Spinal cord (tissue), 9 donors: ENCODE measurements at regions not wholly inside any gene's neighbourhood (a gene's known extent, or its start where the extent isn't known, plus 50 kb on each side); places are given as distances from the start of the nearest gene placed in this dataset.
"Not testable (repeated sequence)": the region's sequence is repeated elsewhere in the genome, so short reads cannot be mapped to it uniquely, and the experiment has no call there.

Experiments
- DNase-seq, 6 donors: peaks; one replicate each; pipeline versions ENCODE4 v3.0.0 to v3.0.0-alpha.2; 2013 to 2015; ENCODE audit warnings: low spot score in 6 of 6, low read depth in 4 of 6
- H3K27ac ChIP-seq: one replicate; pipeline ENCODE4 v1.5.1; 2013; ENCODE audit warnings: low read depth, low read length, control low read depth
- H3K27me3 ChIP-seq: one replicate; pipeline ENCODE4 v1.6.1; 2013; ENCODE audit warnings: low read length; ENCODE audit not compliant: control insufficient read depth, insufficient read depth
- H3K36me3 ChIP-seq: one replicate; pipeline ENCODE4 v1.6.1; 2013; ENCODE audit warnings: low read length; ENCODE audit not compliant: control insufficient read depth, insufficient read depth
- H3K4me1 ChIP-seq: one replicate; pipeline ENCODE4 v1.6.1; 2013; ENCODE audit warnings: low read length; ENCODE audit not compliant: control insufficient read depth, insufficient read depth
- H3K4me3 ChIP-seq: one replicate; pipeline ENCODE4 v1.5.1; 2013; ENCODE audit warnings: low read depth, low read length, control low read depth
- H3K9me3 ChIP-seq: one replicate; pipeline ENCODE4 v1.6.1; 2013; ENCODE audit warnings: low read length; ENCODE audit not compliant: control insufficient read depth, insufficient read depth
- WGBS: methylation state at CpG from one replicate; pipeline ENCODE4 v1.1.5; 2013; ENCODE audit warnings: missing lambda C conversion rate; ENCODE audit not compliant: insufficient coverage; 5-methylcytosine and 5-hydroxymethylcytosine counted together
- donor health status: healthy.

GRCh38 chr15:38829086-38829485 is 264.5 kb upstream of the RASGRP1 start:
- no CpG with 5 or more reads among the region's 1 CpG for WGBS
- no peak for DNase-seq
- H3K36me3 ChIP-seq: no peaks in the 10 kb centered on the region
- H3K9me3 ChIP-seq: no peaks in the 10 kb centered on the region
- H3K27me3 ChIP-seq: no peaks in the 10 kb centered on the region
- H3K4me1 ChIP-seq: no peaks in the 10 kb centered on the region
- H3K27ac ChIP-seq: no peak overlapping the region
- no peak overlapping the region for H3K4me3 ChIP-seq

GRCh38 chr15:38842226-38842625 is 277.6 kb upstream of the RASGRP1 start:
- peaks cover 2% of the 10 kb centered on the region for H3K4me1 ChIP-seq
- H3K27me3 ChIP-seq: peaks cover 2% of the 10 kb centered on the region
- no CpG with 5 or more reads among the region's 1 CpG for WGBS
- DNase-seq: no peak
- no peak overlapping the region for H3K4me3 ChIP-seq
- H3K36me3 ChIP-seq: no peaks in the 10 kb centered on the region
- no peaks in the 10 kb centered on the region for H3K9me3 ChIP-seq
- H3K27ac ChIP-seq: no peak overlapping the region

- H3K27ac ChIP-seq: no peak overlapping the region
- no peak overlapping the region for H3K4me3 ChIP-seq
- DNase-seq: peak in 2 of 6 donors; percentile 14 to 57
- H3K27me3 ChIP-seq: peaks cover 2% of the 10 kb centered on the region
- no peaks in the 10 kb centered on the region for H3K36me3 ChIP-seq
- H3K9me3 ChIP-seq: no peaks in the 10 kb centered on the region
- WGBS: no CpG with 5 or more reads among the region's 3 CpGs
- peaks cover 2% of the 10 kb centered on the region for H3K4me1 ChIP-seq
These were observed 278.5 kb upstream of the RASGRP1 start for GRCh38 chr15:38843051-38843501.

GRCh38 chr15:38843736-38844590 is 279.3 kb upstream of the RASGRP1 start:
- peaks cover 2% of the 10 kb centered on the region for H3K4me1 ChIP-seq
- no peak overlapping the region for H3K27ac ChIP-seq
- no peaks in the 10 kb centered on the region for H3K36me3 ChIP-seq
- DNase-seq: no peak
- no peak overlapping the region for H3K4me3 ChIP-seq
- 87% methylated on average over 3 of the region's 10 CpGs for WGBS
- H3K27me3 ChIP-seq: peaks cover 2% of the 10 kb centered on the region
- H3K9me3 ChIP-seq: no peaks in the 10 kb centered on the region

- WGBS: no CpG with 5 or more reads among the region's 1 CpG
- Histone ChIP-seq H3K4me3 (no peak overlapping the region), H3K27ac (no peak overlapping the region), H3K27me3 (peaks cover 2% of the 10 kb centered on the region), H3K9me3 (no peaks in the 10 kb centered on the region), H3K36me3 (no peaks in the 10 kb centered on the region), H3K4me1 (peaks cover 2% of the 10 kb centered on the region)
- no peak for DNase-seq
These were observed 280.1 kb upstream of the RASGRP1 start for GRCh38 chr15:38844736-38845135.

- no peak overlapping the region for H3K27ac ChIP-seq
- no peak overlapping the region for H3K4me3 ChIP-seq
- no peaks in the 10 kb centered on the region for H3K36me3 ChIP-seq
- peaks cover 4% of the 10 kb centered on the region for H3K27me3 ChIP-seq
- DNase-seq: no peak
- no CpG with 5 or more reads among the region's 2 CpGs for WGBS
- H3K9me3 ChIP-seq: no peaks in the 10 kb centered on the region
- peaks cover 2% of the 10 kb centered on the region for H3K4me1 ChIP-seq
These were observed 281.7 kb upstream of the RASGRP1 start for GRCh38 chr15:38846346-38846745.

- H3K27me3 ChIP-seq: peaks cover 4% of the 10 kb centered on the region
- H3K4me3 ChIP-seq: no peak overlapping the region
- no peak for DNase-seq
- no peaks in the 10 kb centered on the region for H3K36me3 ChIP-seq
- H3K4me1 ChIP-seq: peaks cover 2% of the 10 kb centered on the region
- H3K27ac ChIP-seq: no peak overlapping the region
- WGBS: 61% methylated on average over 2 of the region's 5 CpGs
- no peaks in the 10 kb centered on the region for H3K9me3 ChIP-seq
These were observed 283.1 kb upstream of the RASGRP1 start for GRCh38 chr15:38847666-38848065.

GRCh38 chr15:38849046-38849445 is 284.4 kb upstream of the RASGRP1 start:
- WGBS: 80% methylated on average over 1 of the region's 1 CpG
- Histone ChIP-seq H3K27me3 (peaks cover 4% of the 10 kb centered on the region), H3K9me3 (no peaks in the 10 kb centered on the region), H3K4me1 (peaks cover 5% of the 10 kb centered on the region), H3K27ac (no peak overlapping the region), H3K36me3 (no peaks in the 10 kb centered on the region), H3K4me3 (no peak overlapping the region)
- DNase-seq: no peak

GRCh38 chr15:38852188-38852587 is 287.6 kb upstream of the RASGRP1 start:
- not testable (repeated sequence) for H3K4me1 ChIP-seq, H3K9me3 ChIP-seq, H3K4me3 ChIP-seq, DNase-seq, H3K27ac ChIP-seq, H3K36me3 ChIP-seq, H3K27me3 ChIP-seq
- no CpG with 5 or more reads among the region's 1 CpG for WGBS

GRCh38 chr15:38853608-38854007 is 289.0 kb upstream of the RASGRP1 start:
- Histone ChIP-seq H3K4me3 (no peak overlapping the region), H3K4me1 (peaks cover 3% of the 10 kb centered on the region), H3K27ac (no peak overlapping the region), H3K36me3 (no peaks in the 10 kb centered on the region), H3K27me3 (peaks cover 5% of the 10 kb centered on the region), H3K9me3 (no peaks in the 10 kb centered on the region)
- DNase-seq: no peak
- no CpG with 5 or more reads among the region's 1 CpG for WGBS
